ENCODE measurements at regions not wholly inside any gene's neighbourhood (a gene's known extent, or its start where the extent isn't known, plus 50 kb on each side); places are given as distances from the start of the nearest gene placed in this dataset.

DNA sequence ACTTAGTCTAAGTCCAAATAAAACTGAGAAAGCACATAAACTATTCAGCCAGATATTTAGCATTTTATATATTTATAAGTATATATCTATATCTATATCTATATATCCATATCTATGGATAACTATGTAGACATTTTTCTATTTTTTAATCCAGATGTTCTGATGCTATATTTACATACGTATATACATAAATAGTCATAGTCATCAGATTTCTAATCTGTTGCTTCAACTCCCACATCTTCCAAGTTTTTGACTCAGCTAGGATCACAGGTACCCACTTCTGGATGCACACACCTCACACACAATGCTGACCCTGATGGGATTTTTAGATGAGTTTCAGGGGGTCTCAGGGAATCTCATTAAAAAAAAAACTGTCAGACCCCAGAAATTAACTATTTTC lies 52.2 kb upstream of the ZC3H11B start:
- peaks cover 8% of the 10 kb centered on the region for H3K4me1 Mint-ChIP-seq
- no peak for ATAC-seq
- H3K27ac Mint-ChIP-seq, result no peak overlapping the region
- H3K9me3 Mint-ChIP-seq, result no peaks in the 10 kb centered on the region
- H3K4me3 Mint-ChIP-seq, result no peak overlapping the region
- no peaks in the 10 kb centered on the region for H3K36me3 Mint-ChIP-seq
- H3K27me3 Mint-ChIP-seq, result peaks cover 36% of the 10 kb centered on the region

DNA sequence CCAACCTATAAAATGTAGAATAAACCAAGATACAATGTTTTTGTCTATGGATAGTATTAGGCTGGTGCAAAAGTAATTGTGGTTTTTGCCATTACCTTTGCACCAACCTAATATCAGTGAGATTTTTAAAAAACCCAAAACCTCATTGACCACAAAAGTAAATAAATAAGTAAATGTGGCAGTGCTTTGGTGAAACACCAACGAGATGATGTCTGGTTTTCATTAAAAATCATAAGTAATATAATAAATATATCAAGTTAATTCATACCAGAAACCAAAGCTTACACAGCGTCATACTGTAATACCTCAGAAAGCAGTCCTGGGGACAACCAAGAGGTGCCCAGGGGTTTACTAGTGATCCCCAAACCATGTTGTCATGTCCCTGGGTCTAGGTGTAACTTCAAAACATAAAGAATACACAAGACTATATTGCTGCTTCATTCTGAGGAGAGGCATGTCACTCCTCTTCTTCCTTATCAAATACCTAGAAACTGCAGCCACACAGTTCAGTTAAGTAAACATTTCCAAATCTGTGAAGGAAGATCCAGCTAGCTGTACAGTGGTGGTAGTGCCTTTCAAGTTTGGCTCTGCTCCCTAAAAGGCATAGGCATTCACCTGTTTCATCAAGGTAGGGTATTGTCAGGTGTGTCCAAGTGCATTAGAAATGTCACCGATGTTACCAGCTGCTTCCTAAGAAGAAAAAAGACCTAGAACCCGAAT lies 51.6 kb upstream of the ZC3H11B start:
- Mint-ChIP-seq H3K27me3 (peaks cover 38% of the 10 kb centered on the region), H3K4me1 (peaks cover 8% of the 10 kb centered on the region), H3K27ac (no peak overlapping the region), H3K4me3 (no peak overlapping the region), H3K9me3 (no peaks in the 10 kb centered on the region), H3K36me3 (no peaks in the 10 kb centered on the region)
- no peak for ATAC-seq
